Dermis microvascular lymphatic vessel endothelial cell (primary cell): ENCODE measurements at regions not wholly inside any gene's neighbourhood (a gene's known extent, or its start where the extent isn't known, plus 50 kb on each side); places are given as distances from the start of the nearest gene placed in this dataset.
"Not testable (repeated sequence)": the region's sequence is repeated elsewhere in the genome, so short reads cannot be mapped to it uniquely, and the experiment has no call there.

Experiments
- DNase-seq, 2 donors: peaks; one replicate each; pipeline versions ENCODE4 v3.0.0 to v3.0.0-alpha.2; 2010; ENCODE audit warnings: low read depth in 2 of 2

- no peak for DNase-seq
Observed at GRCh38 chr5:125976421-125977000, 446.7 kb upstream of the GRAMD2B start.

GRCh38 chr5:125978015-125978414 lies 445.2 kb upstream of the GRAMD2B start:
- DNase-seq, result no peak

DNA sequence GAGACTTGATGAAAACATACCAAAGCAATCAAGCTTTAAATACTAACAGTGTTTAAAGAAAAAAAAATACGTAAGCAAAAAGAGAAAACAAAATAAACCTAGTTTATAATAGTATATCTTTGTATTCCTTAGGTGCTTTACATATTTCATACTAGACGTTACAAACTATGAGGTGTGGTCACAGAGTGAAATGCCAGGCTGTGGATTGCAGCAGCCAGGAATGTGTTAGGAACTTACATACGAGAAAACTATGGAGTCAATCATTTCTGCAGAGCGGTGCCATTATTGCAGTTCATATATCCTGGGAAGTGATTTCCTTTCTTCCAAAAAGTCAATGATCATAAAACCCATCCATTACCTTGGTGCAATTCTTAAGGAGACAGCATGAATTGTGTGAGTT lies 443.6 kb upstream of the GRAMD2B start:
- DNase-seq, result no peak

- DNase-seq, result no peak
Observed at GRCh38 chr5:125981016-125981415, 442.2 kb upstream of the GRAMD2B start.

DNA sequence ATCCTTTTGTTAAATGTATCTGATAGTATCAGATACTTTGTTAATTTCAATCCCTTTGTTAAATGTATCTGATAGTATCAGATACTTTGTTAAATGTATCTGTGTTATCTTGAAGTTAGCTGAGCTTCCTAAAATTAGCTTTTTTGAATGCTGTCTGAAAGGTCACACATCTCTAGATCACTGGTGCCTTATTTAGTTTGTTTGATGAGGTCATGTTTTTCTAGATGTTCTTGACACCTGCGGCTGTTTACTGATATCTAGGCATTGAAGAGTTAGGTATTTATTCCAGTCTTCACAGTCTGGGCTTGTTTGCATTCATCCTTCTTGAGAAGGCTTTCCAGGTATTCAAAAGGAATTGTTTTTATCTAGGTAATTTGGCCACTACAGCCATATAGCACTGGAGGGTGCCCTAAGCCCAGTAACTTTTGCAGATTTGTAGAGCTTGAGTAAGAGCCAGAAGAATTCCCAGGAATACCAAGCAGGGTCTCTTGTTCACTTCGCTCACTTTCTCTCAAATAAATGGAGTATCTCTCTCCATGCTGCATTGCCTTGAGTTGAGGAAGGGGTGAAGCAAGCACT lies 435.4 kb upstream of the GRAMD2B start:
- no peak for DNase-seq

DNA sequence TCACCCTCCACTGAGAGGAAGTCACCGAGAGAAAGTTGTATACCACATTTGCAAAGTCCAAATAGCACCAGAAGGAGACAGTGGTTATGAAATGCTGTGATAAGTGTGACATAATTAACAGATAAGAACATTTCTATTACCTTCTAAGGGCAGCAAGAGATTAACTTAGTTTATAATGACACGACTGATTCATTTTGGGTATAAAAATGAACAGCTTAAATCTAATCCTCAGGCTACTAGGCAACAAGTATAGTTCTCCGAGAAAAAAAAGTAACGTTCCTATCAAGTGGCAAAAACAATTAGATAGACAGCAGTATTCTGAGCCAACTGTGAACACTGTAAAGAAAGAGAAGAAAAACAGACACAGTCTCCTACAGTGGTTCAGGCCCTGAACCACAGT lies 431.2 kb upstream of the GRAMD2B start:
- DNase-seq, result no peak

- not testable (repeated sequence) for DNase-seq
Observed at GRCh38 chr5:125999271-126000030, 423.8 kb upstream of the GRAMD2B start.

DNA sequence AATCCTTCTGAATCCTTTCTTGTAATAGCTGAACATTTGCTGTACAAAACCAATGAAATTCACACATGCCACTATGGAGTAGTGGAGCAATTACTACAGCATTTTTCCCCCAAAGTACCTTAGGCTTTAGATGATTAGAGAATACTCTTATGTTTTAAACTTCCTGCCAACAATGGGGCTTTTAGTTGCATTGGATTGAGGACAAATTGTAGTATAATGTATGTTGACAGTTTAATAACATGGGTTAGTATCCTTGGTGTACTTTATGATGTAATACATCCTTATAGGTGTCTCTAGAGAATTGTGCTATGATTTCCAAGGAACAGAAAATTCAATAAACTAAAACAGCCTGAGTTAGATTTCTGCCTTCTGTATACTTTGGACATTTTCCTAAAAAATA lies 422.7 kb upstream of the GRAMD2B start:
- no peak for DNase-seq

DNA sequence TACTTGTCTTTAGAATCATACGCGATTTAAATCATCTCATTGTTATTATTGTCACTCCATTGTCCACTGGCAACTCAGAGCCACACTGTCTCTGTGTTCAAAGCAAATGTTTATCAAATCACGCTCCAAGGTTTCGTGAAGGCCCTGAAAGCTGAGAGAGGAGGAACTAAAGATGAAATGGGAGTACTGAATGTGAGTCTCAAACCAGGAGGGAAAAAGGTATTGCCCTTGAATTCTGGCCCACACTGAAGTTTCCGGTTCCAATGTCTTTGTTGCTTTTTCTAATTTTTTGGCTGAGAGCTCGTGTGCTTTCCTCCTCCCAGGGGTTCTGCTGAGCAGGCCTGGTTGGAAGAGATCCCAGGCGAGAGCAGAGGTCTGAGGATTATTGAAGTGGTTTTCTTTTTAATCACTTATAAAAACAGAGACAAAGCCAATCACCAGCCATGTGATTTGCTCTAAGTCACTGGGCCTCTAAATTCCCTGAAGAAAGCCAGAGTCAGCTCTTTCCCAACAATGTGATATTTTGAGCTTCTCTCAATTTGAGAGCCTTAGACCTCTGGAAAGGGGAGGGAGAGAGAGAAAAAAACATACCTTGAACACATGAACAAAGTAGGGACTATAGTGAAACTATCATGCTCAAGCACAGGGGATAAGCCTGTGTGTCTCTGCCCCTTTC lies 420.8 kb upstream of the GRAMD2B start:
- peak in 1 of 2 donors; percentile 75 for DNase-seq

- DNase-seq, result no peak
Observed at GRCh38 chr5:126003309-126003708, 419.9 kb upstream of the GRAMD2B start.

DNA sequence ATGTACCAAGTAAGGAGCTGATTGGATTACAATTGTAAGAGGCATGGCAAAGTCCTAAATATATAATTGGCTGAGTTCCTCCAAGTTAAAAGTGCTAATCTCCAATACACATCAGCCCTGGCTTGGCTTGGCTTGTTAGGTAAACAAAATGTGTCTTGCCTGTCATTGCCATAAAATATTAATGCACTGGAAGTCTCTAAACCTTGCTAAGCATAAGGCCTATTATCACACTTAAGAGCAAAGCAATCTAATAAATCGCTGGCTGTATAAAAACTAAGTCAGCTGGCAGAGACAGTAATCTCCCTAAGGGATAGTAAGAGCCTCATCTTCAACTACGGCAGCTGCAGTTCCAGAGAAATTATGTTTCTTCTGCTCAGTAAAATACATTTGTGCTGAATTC lies 418.6 kb upstream of the GRAMD2B start:
- DNase-seq, result no peak

DNA sequence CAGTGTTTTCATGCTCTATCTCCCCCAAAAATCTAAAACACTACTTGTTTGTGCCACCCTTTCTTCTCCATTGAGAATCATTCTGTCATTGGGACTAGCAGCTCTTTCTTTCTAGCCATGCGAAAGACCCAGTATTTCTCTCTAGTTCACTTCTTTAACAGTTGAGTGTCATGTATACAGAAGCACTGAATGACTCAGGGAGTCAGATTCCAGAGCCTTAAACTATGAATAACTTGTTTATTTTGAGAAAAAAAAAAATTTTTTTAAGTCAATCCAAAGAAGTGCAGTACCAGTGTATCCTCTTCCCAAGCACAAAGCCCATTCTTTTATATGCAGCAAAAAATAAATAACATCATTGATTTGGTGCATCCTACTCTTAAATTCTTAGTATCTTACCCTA lies 415.4 kb upstream of the GRAMD2B start:
- DNase-seq, result no peak

- DNase-seq, result no peak
Observed at GRCh38 chr5:126009566-126009965, 413.6 kb upstream of the GRAMD2B start.

DNA sequence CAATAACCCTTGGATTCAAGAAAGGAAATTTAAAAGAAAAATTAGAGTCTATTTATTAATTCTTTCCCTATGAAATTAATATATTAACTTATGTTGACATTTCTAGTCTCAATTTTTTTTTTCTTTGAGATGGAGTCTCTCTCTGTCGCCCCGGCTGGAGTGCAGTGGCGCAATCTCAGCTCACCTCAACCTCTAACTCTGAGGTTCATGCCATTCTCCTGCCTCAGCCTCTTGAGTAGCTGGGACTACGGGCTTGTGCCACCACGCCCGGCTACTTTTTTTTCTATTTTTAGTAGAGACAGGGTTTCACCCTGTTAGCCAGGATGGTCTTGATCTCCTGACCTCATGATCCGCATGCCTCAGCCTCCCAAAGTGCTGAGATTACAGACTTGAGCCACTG lies 411.7 kb upstream of the GRAMD2B start:
- not testable (repeated sequence) for DNase-seq

DNA sequence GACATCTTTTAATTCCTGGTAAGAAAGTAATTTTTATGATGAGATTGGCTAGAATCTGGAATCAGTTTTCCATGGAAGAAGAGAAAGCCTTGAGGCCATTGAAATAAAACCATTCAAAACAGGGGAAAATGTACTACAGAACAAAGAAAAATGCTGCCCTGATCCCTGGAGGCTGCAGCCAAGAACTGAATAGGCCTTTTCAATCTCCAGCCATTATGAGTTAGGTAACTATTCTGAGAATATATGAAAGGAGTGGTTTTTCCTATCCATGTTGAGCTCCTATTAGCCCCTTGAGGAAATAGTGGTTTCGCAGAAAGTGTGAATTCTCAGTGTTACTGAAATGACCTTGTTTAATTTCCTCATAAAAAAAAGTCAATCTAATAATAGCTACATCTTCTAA lies 408.5 kb upstream of the GRAMD2B start:
- no peak for DNase-seq

GRCh38 chr5:126015235-126016181 lies 407.7 kb upstream of the GRAMD2B start:
- no peak for DNase-seq

GRCh38 chr5:126016256-126016655 lies 407.0 kb upstream of the GRAMD2B start:
- DNase-seq, result no peak

- no peak for DNase-seq
Observed at GRCh38 chr5:126017096-126017495, 406.1 kb upstream of the GRAMD2B start.

DNA sequence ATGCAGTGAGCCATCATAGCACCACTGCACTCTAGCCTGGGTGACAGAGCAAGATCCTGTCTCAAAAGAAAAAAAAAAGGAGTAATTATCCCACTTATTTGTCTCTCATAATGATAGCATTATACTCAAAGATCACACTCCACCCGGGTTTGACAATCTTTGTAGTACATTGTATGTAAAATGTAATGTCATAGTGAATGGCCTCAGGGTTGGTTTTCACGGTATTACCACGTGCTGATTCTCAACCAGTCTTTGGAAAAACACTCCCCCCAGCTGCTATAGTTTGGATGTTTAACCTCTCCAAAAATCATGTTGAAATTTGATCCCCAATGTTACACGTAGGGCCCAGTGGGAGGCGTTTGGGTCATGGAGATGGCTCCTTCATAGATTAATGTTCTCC lies 402.4 kb upstream of the GRAMD2B start:
- no peak for DNase-seq

GRCh38 chr5:126023994-126024441 lies 399.2 kb upstream of the GRAMD2B start:
- no peak for DNase-seq

DNA sequence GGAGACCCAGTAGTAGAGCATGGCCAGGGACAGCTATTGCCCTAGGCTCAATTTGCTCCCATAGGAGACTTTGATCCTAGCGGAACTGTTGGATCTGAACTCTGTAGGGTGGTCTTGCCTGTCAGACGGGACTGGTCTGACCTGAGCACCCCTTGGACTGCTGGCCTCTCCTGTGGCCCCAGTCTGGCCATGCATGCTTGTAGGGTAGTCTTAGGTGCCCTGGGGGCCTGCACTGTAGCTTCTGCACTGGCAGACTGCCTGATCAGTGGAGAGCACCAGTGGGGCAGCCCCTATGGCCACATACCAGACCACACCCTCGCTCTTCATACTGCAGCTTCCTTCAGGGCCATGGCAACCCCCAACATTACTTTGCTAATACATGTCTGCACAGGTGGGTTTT lies 396.1 kb upstream of the GRAMD2B start:
- no peak for DNase-seq
